ENCODE measurements at regions not wholly inside any gene's neighbourhood (a gene's known extent, or its start where the extent isn't known, plus 50 kb on each side); places are given as distances from the start of the nearest gene placed in this dataset.
"Not testable (repeated sequence)": the region's sequence is repeated elsewhere in the genome, so short reads cannot be mapped to it uniquely, and the experiment has no call there.

GRCh38 chr12:46492471-46493085 is 120.0 kb upstream of the SLC38A2 start:
- DNase-seq (ENCODE audit: low read depth, low spot score): peak; percentile 11

DNA sequence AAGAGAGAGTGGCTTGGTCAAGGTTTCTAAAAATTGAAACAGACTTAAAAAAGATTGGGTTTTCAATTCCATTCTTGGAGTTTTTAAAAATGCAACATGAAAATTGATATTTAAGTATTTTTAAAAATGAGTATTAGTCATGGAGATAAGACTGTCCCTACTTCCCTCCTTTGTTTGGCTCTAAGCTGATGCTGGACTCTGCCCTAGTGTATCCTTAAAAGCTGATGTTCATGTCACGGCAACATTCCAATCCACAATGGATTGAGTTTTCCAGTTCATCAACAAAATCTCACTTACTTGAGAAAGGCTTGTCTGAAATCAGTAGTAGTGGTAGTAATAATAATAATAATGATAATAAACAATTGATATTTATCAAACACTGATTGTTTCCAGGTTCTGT is 119.0 kb upstream of the SLC38A2 start:
- no peak for DNase-seq (ENCODE audit: low read depth, low spot score)

DNA sequence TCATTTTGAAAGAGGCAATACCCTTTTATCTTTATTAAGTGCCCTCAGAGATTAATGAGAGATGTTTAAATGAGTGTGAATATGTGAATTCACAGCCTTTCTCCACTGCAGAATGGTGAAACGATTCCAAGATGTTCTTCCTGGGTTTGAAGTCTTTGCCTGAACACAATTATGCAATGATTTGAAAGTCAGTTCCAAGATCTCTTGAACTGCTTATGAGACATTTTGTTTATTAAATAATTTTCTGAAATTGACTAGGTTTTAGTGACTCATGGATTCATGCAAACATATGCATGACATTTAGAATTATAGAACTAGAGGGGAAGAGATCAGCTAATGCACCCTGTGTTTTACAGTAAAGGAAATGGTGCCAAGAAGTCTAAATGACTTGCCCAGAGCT is 118.1 kb upstream of the SLC38A2 start:
- DNase-seq (ENCODE audit: low read depth, low spot score): no peak

DNA sequence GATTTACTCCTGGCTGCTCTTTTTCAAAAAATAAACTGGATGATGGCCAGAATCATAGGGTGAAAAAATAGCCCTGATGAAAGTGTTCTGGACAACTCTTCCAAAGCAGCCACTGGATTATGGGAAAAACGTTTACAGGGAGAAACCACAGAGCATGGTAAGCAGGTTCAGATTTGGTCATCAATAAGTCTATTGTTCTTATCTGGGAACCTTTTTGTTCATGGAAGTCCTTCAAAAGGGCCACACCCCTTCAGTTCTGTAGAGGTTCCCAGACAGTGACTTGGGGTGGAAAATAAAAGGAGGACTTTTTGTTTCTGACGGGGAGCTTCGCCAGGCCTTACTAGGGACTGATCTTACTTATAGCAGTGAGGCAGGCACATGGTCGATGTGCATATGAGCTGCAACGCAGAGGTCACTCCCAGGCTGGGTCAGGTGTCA is 117.4 kb upstream of the SLC38A2 start:
- no peak for DNase-seq (ENCODE audit: low read depth, low spot score)

DNA sequence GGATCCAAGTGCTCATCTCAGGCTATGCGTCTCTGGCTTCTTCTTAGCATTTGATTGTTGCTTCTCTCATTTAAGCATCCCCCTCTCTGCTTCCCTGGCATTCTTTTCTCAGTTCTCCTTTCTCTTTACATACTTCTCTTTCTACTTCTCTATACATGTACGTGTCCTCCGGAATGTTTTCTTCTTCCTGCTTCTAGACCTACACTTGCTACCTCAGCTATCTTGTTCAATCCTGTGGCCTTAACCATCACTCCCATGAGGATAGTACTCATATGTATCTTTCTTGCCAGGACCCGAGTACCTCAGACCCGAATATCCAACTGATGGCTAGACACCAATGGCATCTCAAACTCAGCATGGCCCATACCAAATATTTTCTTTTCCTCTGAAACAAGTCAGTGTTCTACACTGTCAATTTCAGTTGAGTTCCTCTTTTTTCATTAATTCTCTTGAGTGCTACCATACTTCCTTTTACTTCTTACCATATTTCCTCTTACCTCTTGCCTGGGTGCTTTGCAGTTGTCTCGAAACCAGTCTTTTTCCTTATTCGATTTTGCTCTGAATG is 115.1 kb upstream of the SLC38A2 start:
- no peak for DNase-seq (ENCODE audit: low read depth, low spot score)

DNA sequence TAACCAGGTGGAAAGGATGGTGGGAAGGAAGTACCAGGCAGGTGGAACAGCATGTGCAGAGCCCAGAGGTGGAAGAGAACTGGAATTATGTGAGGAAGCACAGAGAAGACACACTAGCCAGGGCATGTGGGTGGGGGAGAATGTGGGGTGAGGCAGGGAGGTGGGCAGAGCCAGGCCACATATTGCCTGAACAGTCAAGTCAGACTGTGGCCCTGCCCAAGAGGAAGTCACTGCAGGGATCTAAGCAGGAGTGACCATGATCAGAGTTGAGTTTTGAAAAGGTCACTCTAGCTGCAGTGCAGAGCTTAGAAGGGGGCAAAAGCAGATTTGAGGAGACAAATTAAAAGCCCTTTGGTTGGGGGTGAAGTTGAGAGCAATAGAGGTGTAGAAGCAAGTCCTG is 114.0 kb upstream of the SLC38A2 start:
- DNase-seq (ENCODE audit: low read depth, low spot score): no peak

DNA sequence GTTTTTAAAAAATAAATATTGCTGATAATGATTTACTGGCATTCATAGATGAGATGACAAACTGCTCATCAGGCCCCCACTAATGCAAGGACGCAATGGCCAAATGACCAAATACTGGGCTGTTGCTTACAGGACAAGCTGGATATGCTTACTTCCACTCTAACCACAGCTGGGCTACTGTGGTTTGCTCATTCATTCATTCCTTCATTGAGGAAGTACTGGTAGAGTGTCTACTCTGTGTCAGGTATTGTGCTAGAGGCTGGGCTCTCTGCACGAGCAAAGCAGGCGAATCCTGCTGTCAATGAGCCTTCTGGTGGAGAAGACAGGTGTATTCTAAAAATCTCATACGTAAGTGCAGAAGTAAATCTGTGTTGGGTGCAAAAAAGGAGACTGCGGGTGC is 113.3 kb upstream of the SLC38A2 start:
- no peak for DNase-seq (ENCODE audit: low read depth, low spot score)

DNA sequence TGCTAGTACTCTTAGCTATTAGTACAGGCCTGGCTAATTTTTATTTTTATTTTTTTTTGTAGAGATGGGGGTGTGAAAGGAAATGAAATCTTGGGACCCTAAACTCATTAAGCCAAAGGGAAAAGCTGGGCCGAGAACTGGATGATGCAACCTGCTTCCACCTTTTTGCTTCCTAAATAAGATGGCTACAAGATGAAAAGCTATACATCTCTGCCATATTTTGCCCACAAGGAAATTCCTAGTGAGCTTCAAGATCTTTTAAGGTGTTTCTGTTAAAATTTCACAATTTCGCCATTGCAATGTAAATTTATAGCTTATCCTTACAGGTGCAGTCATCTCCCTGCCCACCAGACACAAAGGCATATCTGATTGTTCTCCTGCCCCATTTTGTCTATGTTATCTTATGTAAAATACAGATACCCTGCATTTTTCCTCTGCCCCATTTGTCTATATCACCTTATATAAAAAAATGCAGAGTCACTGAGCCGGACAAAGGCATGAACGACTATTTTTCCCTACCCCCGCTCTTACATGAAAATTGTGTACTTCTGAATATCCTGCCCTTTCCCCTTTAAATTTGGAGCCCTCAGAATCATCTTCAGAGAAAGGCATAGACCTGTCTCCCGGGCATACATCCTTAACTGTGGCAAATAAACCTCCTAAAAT is 112.0 kb upstream of the SLC38A2 start:
- no peak for DNase-seq (ENCODE audit: low read depth, low spot score)

- no peak for DNase-seq (ENCODE audit: low read depth, low spot score)
These were observed 111.2 kb upstream of the SLC38A2 start for GRCh38 chr12:46483572-46484395.

- no peak for DNase-seq (ENCODE audit: low read depth, low spot score)
These were observed 108.2 kb upstream of the SLC38A2 start for GRCh38 chr12:46480724-46481123.

GRCh38 chr12:46480316-46480715 is 107.7 kb upstream of the SLC38A2 start:
- DNase-seq (ENCODE audit: low read depth, low spot score): no peak

DNA sequence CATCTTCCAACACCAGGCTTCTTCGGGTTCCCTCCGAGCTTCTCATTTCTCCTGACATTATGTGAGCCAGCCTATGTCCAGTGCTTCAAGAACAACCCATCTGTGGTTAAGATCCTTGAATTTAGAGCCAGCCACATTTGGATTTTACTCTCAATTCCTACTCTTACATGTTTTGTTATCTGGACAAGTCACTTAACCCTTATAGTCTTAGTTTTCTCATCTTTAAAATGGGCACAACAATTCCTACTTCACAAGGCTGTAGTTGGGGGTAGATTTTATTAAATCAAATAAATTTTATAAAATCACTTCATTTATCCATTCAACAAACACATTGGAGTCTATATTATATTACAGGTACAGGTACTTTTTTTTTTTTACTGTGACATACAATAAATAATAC is 105.5 kb upstream of the SLC38A2 start:
- no peak for DNase-seq (ENCODE audit: low read depth, low spot score)

GRCh38 chr12:46477541-46477940 is 105.0 kb upstream of the SLC38A2 start:
- DNase-seq (ENCODE audit: low read depth, low spot score): no peak

GRCh38 chr12:46475972-46476645 is 103.5 kb upstream of the SLC38A2 start:
- no peak for DNase-seq (ENCODE audit: low read depth, low spot score)

DNA sequence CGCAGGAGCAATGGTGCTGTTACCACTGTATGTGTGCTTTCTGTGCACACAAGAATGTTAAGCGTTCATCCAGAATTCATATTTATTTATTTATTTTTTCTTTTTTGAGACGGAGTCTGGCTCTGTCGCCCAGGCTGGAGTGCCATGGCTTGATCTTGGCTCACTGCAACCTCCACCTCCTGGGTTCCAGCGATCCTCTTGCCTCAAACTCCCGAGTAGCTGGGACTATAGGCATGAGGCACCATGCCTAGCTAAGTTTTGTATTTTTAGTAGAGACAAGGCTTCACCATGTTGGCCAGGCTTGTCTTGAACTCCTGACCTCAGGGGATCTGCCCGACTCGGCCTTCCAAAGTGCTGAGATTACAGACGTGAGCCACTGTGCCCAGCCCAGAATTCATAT is 101.8 kb upstream of the SLC38A2 start:
- not testable (repeated sequence) for DNase-seq (ENCODE audit: low read depth, low spot score)

DNA sequence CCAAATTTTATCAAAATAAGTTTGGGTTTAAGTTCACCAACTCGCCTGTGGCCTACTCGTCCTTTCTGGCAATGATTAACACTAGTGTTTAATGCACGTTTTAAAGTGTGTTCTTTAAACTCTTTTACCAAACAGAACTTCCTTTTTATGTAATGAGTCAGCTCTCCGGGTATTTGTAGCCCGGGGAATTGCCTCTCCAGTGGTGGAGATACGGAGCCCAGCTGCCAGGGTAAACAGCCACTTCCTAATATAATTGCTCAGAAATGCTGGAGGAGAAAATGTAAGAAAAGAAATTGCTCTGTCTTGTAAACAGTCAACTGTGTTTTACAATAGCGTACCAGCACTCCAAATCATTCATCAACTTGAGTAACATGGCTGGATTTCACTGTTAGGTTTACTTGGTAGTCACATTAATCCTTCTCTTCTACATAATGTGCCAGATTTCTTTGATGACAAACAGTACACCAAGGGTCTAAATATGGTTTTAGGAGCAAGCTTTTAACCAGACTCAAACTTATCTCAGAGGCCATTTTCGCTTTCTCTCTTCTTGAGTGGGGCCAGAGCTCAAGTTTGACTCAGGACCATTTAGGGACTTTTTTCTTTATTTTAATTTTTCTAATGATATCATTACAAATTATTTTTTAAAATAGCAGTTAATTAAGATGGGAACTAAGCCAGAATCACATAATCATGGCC is 101.2 kb upstream of the SLC38A2 start:
- DNase-seq (ENCODE audit: low read depth, low spot score): peak; percentile 40

DNA sequence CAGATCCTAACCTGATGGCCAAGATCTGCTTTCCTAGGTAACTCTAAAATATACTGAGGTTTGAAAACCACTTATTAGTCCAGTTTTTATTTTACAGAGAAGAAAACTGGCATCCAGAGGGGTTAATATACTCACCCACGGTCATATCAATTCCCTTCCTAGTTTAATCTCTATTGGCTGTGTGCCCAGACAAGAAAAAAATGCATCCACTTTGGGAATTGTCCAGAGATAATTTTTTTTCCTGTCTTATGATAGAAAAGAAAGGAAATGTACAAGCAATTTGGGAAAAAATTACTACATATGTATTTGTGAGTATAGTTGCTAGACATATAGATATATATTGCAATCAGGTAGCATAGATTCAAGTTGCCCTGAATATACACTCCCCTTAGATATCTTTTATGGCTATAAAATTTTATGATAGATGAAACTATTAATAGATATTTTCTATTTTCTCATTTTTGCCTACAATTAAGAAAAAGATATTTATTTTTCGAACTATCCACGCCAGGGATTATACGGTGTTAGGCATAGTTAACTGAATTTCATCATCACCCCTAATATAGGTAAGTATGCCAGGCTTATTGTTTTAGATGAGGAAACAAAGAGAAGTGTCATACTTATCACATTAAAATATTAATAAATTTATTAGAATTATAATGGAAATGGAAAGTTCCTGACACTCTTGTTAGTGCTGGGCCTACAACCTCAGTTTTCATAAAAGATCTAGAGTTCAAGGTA is 100.5 kb upstream of the SLC38A2 start:
- no peak for DNase-seq (ENCODE audit: low read depth, low spot score)

GRCh38 chr12:46472144-46472705 is 99.7 kb upstream of the SLC38A2 start:
- DNase-seq (ENCODE audit: low read depth, low spot score): no peak

- no peak for DNase-seq (ENCODE audit: low read depth, low spot score)
These were observed 98.8 kb upstream of the SLC38A2 start for GRCh38 chr12:46471404-46471803.

- DNase-seq (ENCODE audit: low read depth, low spot score): no peak
These were observed 98.4 kb upstream of the SLC38A2 start for GRCh38 chr12:46470975-46471374.

Data from ELF-1 (cell line).